GM12872 (cell line): ENCODE measurements at regions not wholly inside any gene's neighbourhood (a gene's known extent, or its start where the extent isn't known, plus 50 kb on each side); places are given as distances from the start of the nearest gene placed in this dataset.

Experiments
- CTCF ChIP-seq: IDR thresholded peaks from 3 replicates; pipeline ENCODE4 v1.5.1; 2011; ENCODE audit warnings: low read depth, mild to moderate bottlenecking, low read length, moderate library complexity; ENCODE audit not compliant: insufficient read depth

GRCh38 chr10:123303581-123304337, 149.6 kb downstream of the BUB3 start:
- no peak for TF ChIP-seq CTCF

GRCh38 chr10:123305671-123306070, 151.5 kb downstream of the BUB3 start:
- TF ChIP-seq CTCF = no peak

GRCh38 chr10:123306290-123306689, 152.1 kb downstream of the BUB3 start:
- TF ChIP-seq CTCF = no peak

GRCh38 chr10:123309731-123310130, 155.5 kb downstream of the BUB3 start:
- TF ChIP-seq CTCF = no peak

- TF ChIP-seq CTCF = no peak
Measured at GRCh38 chr10:123316776-123317175, 162.6 kb downstream of the BUB3 start.

- TF ChIP-seq CTCF = no peak
Measured at GRCh38 chr10:123318516-123318915, 164.3 kb downstream of the BUB3 start.

GRCh38 chr10:123320091-123320490, 165.9 kb downstream of the BUB3 start:
- TF ChIP-seq CTCF = no peak
